Activated gamma-delta T cell treated with Interleukin-2 at 50 U/mL for 16 hours (primary cell): ENCODE measurements at regions not wholly inside any gene's neighbourhood (a gene's known extent, or its start where the extent isn't known, plus 50 kb on each side); places are given as distances from the start of the nearest gene placed in this dataset.

Experiments
- DNase-seq: peaks from one replicate; pipeline ENCODE4 v3.0.0-alpha.2; 2020

GRCh38 chr17:77593081-77593480 lies 365.4 kb upstream of the TNRC6C start:
- no peak for DNase-seq

GRCh38 chr17:77594416-77595209 lies 363.9 kb upstream of the TNRC6C start:
- DNase-seq = no peak

- DNase-seq = no peak
Observed at GRCh38 chr17:77596491-77597417, 361.7 kb upstream of the TNRC6C start.

- no peak for DNase-seq
Observed at GRCh38 chr17:77597418-77598240, 360.9 kb upstream of the TNRC6C start.

GRCh38 chr17:77598241-77598620 lies 360.3 kb upstream of the TNRC6C start:
- DNase-seq = no peak

- DNase-seq = no peak
Observed at GRCh38 chr17:77599699-77600098, 358.8 kb upstream of the TNRC6C start.

GRCh38 chr17:77600346-77600745 lies 358.2 kb upstream of the TNRC6C start:
- DNase-seq = no peak

- no peak for DNase-seq
Observed at GRCh38 chr17:77601054-77601979, 357.2 kb upstream of the TNRC6C start.

- DNase-seq = no peak
Observed at GRCh38 chr17:77602062-77602746, 356.3 kb upstream of the TNRC6C start.

GRCh38 chr17:77602883-77603640 lies 355.4 kb upstream of the TNRC6C start:
- DNase-seq = no peak

GRCh38 chr17:77604301-77604972 lies 354.1 kb upstream of the TNRC6C start:
- no peak for DNase-seq

- DNase-seq = no peak
Observed at GRCh38 chr17:77604973-77605313, 353.6 kb upstream of the TNRC6C start.

GRCh38 chr17:77606146-77606864 lies 352.2 kb upstream of the TNRC6C start:
- no peak for DNase-seq

- no peak for DNase-seq
Observed at GRCh38 chr17:77606865-77607210, 351.7 kb upstream of the TNRC6C start.

GRCh38 chr17:77607606-77608005 lies 350.9 kb upstream of the TNRC6C start:
- DNase-seq = no peak

- no peak for DNase-seq
Observed at GRCh38 chr17:77608431-77608830, 350.1 kb upstream of the TNRC6C start.

GRCh38 chr17:77609553-77610517 lies 348.7 kb upstream of the TNRC6C start:
- peak; percentile 60 for DNase-seq

GRCh38 chr17:77610518-77610893 lies 348.0 kb upstream of the TNRC6C start:
- no peak for DNase-seq
